Sciatic nerve (tissue), 2 donors: ENCODE measurements at regions not wholly inside any gene's neighbourhood (a gene's known extent, or its start where the extent isn't known, plus 50 kb on each side); places are given as distances from the start of the nearest gene placed in this dataset.

Source experiments
- ATAC-seq: fragments of 200-7000 bp; cut with Tn5 transposase; one replicate; pipeline ENCODE4 v1.9.1; 2020; ENCODE audit warnings: mild to moderate bottlenecking, moderate library complexity
- DNase-seq: peaks from one replicate; pipeline ENCODE4 v3.0.0-alpha.2; 2020; ENCODE audit warnings: low spot score
- intact Hi-C: fragments of 100-400 bp; cut with DNase I; formaldehyde crosslinking; loops from one replicate; pipeline ENCODE4 v1.14.2; 2022
- donor health status: DM: no; HTN: no; CAD: no.
- donor health status: DM: no; HTN: no; CAD: no.

DNA sequence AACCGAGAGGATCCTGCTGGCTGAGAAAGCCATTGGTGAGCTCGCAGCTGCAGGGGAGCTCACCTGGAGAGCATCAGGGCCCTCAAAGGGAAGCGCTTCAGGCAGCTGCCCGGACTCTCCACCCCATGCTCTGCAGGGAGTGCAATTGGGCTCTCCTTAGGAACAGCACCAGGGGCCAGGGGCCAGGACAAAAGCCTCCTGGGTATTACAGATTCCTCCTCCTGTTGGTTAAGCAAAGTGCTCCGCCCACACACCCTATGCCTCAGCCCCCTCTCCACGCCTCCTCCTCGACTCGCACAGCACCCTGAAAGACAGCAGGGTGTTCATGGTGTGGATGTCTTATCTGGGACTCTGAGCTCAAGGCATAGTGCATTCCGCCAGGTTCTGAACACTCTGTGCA is 139.9 kb downstream of the SHANK2 start:
- intact Hi-C loops: no loop called here
- DNase-seq (no peak), ATAC-seq (no peak)

- intact Hi-C loops: no loop called here
- ATAC-seq (no peak), DNase-seq (no peak)
These were observed 142.8 kb downstream of the SHANK2 start for GRCh38 chr11:71109586-71109985.

GRCh38 chr11:71109186-71109585 is 143.2 kb downstream of the SHANK2 start:
- intact Hi-C loops: no loop called here
- ATAC-seq (no peak), DNase-seq (no peak)

- DNase-seq (no peak), ATAC-seq (no peak)
- intact Hi-C loops: no loop called here
These were observed 144.1 kb downstream of the SHANK2 start for GRCh38 chr11:71108013-71108865.

DNA sequence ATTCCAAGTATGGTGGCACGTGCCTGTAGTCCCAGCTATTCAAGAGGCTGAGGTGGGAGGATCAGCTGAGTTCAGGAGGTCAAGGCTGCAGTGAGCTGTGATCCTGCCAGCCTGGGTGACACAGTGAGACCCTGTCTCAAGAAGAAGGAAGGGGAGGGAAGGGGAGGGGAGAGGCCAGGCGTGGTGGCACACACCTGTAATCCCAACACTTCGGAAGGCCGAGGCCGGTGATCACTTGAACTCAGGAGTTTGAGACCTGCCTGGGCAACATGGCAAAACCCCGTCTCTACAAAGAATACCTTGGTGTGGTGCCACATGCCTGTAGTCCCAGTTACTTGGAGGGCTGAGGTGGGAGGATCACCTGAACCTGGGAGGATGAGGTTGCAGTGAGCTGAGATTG is 145.7 kb downstream of the SHANK2 start:
- ATAC-seq: no peak
- intact Hi-C loops: no loop called here
- DNase-seq: no peak

- ATAC-seq: no peak
- intact Hi-C loops: no loop called here
- no peak for DNase-seq
These were observed 149.1 kb downstream of the SHANK2 start for GRCh38 chr11:71103266-71103665.

DNA sequence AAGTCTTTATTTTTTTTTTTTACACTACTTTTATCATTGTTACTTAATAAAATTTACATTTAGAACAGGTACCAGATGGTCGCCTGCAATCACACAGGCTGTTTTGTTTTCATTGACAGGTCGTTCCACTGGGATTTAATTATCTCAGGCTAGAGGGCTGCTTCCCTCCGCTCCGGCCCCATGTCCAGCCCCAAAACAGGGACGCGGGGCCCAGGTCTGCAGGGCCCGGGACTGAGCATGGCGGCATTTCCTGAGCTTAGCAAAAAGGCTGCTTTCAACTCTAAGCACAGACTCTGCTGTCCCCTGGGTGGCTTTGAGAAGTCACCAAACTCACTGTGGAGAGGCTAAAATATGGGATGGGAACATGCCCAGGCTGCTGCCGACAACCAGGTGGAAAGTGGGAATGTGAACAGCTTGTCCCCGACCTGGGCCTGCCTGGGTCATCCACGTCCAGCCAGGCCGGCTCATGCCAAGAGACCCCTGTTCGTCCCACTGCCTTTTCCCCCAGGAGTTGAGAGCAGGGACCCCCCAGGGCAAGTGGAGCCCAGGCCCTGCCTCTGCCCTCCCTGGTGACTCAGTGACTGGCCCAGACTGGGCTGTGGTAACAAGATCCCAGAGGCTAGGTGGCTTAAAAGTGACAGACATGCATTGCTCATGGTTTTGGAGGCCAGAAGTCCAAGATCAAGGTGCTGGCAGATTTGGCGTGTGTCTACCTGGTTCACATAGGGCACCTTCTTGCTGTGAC is 150.0 kb downstream of the SHANK2 start:
- intact Hi-C loops: no loop called here
- DNase-seq (no peak), ATAC-seq (no peak)

GRCh38 chr11:71101606-71102005 is 150.8 kb downstream of the SHANK2 start:
- ATAC-seq: no peak
- intact Hi-C loops: no loop called here
- no peak for DNase-seq

- no peak for DNase-seq
- ATAC-seq: no peak
- intact Hi-C loops: no loop called here
These were observed 151.3 kb downstream of the SHANK2 start for GRCh38 chr11:71101046-71101445.

DNA sequence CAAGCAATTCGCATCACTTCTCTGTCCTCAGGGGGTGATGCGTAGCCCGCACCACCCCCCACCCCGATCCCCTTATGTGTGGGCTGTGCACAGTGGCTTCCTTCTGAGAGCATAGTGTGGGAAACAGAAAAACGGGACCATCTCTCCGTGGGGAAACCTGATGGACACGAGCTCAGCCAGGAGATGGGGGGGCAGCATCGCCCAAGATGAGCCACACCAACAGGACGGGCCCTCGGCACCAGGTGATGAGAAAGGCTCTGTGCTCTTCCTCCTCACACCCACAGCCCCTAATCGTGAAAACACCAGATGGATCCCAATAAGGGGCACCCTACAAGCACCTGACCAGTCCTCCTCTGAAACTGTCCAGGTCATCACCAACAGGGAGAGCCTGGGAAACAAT is 153.6 kb downstream of the SHANK2 start:
- intact Hi-C loops: loop anchor here (1.0 kb wide), 1 partner anchor 32 kb away; no protein-coding TSS in a partner anchor
- ATAC-seq (no peak), DNase-seq (no peak)

DNA sequence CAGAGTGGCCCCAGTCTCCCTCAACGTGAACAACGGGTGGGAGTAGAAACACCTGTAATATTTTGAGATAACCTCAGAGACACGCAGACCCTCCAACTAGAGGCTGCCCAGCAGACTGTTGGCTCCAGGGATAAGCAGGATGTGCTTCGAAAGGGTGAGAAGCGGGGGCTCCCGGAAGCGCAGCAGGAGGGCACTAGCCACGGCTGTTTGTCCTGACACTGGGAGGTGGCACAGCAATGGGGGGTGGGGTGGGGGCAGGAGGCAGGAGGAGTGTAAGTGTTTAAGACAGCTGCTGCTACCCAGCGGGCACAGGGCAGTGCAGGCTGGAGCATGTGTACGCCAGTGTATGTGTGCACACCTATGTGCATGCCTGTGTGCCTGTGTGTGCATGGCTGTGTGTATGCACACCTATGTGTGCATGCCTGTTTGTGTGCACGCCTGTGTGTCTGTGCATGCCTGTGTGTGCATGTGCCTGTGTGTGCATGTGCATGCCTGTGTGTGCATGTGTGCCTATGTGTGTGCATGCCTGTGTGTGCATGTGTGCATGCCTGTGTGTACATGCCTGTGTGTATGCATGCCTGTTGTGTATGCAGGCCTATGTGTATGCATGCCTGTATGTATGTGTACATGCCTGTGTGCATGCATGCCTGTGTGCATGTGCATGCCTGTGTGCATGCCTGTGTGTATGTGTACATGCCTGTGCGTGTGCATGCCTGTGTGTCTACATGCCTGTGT is 154.7 kb downstream of the SHANK2 start:
- DNase-seq (no peak), ATAC-seq (no peak)
- intact Hi-C loops: loop anchor here (1.0 kb wide), 1 partner anchor 31 kb away; no protein-coding TSS in a partner anchor

GRCh38 chr11:71096751-71097388 is 155.5 kb downstream of the SHANK2 start:
- intact Hi-C loops: no loop called here
- ATAC-seq (no peak), DNase-seq (no peak)

- intact Hi-C loops: no loop called here
- ATAC-seq: no peak
These were observed 157.0 kb downstream of the SHANK2 start for GRCh38 chr11:71095294-71095850.

DNA sequence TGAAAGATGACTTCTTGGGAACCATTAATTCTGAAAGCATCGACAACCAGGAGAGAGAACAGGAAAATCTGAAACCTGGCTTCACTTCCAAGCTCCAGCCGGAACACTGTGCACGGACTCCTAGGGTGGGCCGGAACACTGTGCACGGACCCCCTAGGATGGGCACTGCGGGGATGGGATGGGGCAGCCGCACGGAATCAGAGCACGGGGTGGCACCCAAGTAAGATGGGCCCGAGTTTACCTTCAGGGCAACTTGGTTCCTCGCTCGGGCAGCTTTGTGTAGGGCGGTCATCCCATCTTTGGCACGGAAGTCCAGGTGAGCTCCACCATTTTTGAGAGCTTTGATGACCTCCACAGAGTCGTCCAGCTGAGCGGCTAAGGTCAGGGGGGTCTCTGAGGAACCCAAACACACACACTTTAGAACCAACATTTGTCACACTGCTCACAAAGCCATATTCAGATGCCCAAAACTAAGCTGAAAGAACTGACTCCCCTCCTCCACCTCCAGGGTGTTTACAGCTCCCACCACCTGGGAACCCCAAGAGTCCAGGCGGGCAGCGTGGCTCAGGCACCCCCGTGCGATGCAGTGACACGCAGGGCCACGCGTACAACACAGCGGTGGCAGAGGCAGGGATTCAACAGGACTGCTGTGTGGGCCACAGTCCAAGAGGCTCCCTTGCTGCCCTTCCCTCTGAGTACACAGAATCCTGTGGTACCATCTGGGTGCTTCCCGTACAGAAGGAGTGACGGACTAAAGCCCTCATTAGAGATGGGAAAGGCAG is 157.9 kb downstream of the SHANK2 start:
- intact Hi-C loops: no loop called here
- DNase-seq (no peak), ATAC-seq (no peak)

More at GRCh38 chr11:71095294-71095850, 157.0 kb downstream of the SHANK2 start:
- no peak for DNase-seq

DNA sequence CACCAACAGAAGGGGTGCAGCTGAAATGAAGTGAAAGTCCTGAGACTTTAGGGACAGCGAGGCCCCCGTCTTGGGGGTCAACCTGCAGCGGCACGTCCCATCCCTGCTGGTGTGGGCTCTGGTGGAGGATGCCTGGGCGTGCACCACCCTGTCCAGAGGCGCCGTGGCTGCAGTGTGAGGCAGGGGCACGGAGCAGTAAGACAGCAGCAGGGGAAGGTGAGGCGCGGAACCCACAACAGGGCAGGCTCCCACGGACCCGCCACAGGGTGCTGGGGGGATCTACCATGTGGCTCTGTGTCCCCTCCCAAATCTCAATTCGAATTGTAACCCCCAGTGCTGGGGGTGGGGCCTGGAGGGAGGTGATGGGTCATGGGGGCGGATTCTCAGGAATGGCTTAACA is 158.6 kb downstream of the SHANK2 start:
- intact Hi-C loops: no loop called here
- ATAC-seq (no peak), DNase-seq (no peak)

DNA sequence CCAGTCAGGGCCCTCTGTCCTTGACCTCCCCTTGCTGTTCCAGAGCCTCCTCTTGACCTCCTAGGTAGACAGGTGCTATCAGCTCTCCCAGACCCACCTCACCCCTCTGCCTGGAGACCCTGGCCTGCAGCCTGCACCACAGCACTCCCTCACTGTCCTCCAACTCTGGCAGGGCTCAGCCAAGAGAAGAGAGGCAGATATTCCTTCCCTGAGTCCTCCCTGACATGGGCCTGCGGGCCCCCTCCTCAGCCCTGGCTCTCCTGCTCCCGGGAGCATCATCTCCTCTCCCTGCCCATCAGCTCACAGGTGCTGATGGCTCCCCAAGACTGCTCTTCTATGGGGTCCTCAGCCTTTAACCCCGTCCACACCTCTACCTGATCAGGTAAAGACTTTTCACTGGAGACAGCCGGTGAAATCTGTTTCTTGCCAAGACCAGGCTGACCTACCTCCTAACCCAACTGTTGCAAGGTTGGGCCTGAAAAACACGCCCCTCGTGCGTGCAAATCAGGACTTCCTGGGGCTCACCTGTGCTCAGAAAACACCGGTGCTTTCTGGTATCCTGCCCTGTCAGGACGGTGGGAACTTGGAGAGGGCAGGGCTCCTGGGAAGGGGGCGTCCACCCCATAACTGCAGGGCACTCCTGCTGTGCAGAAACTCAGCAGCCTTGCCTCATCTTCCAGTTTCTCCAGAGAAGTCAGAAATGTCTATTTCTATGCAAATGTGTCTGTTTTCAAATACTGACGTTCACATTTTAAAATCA is 160.7 kb downstream of the SHANK2 start:
- no peak for DNase-seq
- no peak for ATAC-seq
- intact Hi-C loops: no loop called here

DNA sequence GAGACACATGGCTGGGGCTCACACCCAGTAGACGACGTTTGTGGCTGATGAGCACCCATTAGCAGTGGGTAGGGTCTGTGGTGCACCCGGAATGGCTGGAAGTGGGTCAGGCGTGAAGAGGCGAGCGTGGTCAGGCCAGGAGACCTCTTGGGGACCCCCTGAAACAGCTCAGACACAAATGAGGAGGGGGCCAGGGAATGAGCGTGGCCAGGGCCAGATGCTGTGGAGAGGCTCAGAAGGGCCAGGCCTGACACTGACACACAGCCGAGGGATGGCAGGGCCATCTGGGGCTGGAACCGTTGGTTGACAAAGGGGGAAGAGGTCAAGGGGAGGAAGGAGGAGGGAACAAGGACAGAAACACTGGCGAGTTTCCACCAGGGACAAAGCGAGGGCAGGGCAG is 162.8 kb downstream of the SHANK2 start:
- DNase-seq: no peak
- intact Hi-C loops: no loop called here
- no peak for ATAC-seq
